Thyroid gland (tissue), 4 donors: ENCODE measurements at regions not wholly inside any gene's neighbourhood (a gene's known extent, or its start where the extent isn't known, plus 50 kb on each side); places are given as distances from the start of the nearest gene placed in this dataset.

Experiments used
- CTCF ChIP-seq, 6 experiments: fragments of 200-600 bp in 3 of 6; fragments of 450-650 bp in 3 of 6; sonication (generic) in 3 of 6; IDR thresholded peaks; one replicate each; pipeline ENCODE4 v1.5.1; 2016 to 2019; ENCODE audit warnings: antibody characterized with exemption in 6 of 6, mild to moderate bottlenecking in 2 of 6, inconsistent platforms in 1 of 6, moderate library complexity in 1 of 6
- POLR2A ChIP-seq, 2 donors: fragments of 450-650 bp; IDR thresholded peaks; one replicate each; pipeline ENCODE4 v1.6.1; 2017; ENCODE audit warnings: antibody characterized with exemption in 2 of 2, mild to moderate bottlenecking in 2 of 2, moderate library complexity in 1 of 2

GRCh38 chr1:232713785-232714184, 83.9 kb upstream of the SIPA1L2 start:
- TF ChIP-seq CTCF (IDR thresholded peaks at IDR 0.05) (no peak), POLR2A (IDR thresholded peaks at IDR 0.05) (no peak)
